Muscle of arm (tissue), 1 donor: ENCODE measurements at regions not wholly inside any gene's neighbourhood (a gene's known extent, or its start where the extent isn't known, plus 50 kb on each side); places are given as distances from the start of the nearest gene placed in this dataset.

Experiments
- DNase-seq: peaks from one replicate; pipeline ENCODE4 v3.0.0-alpha.2; 2013

- no peak for DNase-seq
Observed at GRCh38 chr18:27695503-27695902, 481.4 kb downstream of the CDH2 start.

GRCh38 chr18:27695052-27695451 is 481.9 kb downstream of the CDH2 start:
- no peak for DNase-seq

GRCh38 chr18:27688581-27688980 is 488.3 kb downstream of the CDH2 start:
- DNase-seq = no peak

GRCh38 chr18:27687351-27687979 is 489.5 kb downstream of the CDH2 start:
- DNase-seq = no peak

GRCh38 chr18:27685807-27686412 is 491.0 kb downstream of the CDH2 start:
- DNase-seq = peak; percentile 38

- no peak for DNase-seq
Observed at GRCh38 chr18:27685091-27685490, 491.8 kb downstream of the CDH2 start.

- no peak for DNase-seq
Observed at GRCh38 chr18:27674411-27674810, 489.3 kb upstream of the CHST9 start.

GRCh38 chr18:27673861-27674260 is 488.8 kb upstream of the CHST9 start:
- no peak for DNase-seq

- DNase-seq = no peak
Observed at GRCh38 chr18:27668158-27668557, 483.1 kb upstream of the CHST9 start.

GRCh38 chr18:27667064-27667463 is 482.0 kb upstream of the CHST9 start:
- no peak for DNase-seq

GRCh38 chr18:27666016-27666415 is 480.9 kb upstream of the CHST9 start:
- DNase-seq = no peak

GRCh38 chr18:27665264-27665799 is 480.2 kb upstream of the CHST9 start:
- DNase-seq = no peak

- DNase-seq = no peak
Observed at GRCh38 chr18:27662949-27663348, 477.8 kb upstream of the CHST9 start.

- no peak for DNase-seq
Observed at GRCh38 chr18:27662537-27662936, 477.4 kb upstream of the CHST9 start.

- no peak for DNase-seq
Observed at GRCh38 chr18:27661320-27662018, 476.4 kb upstream of the CHST9 start.

- no peak for DNase-seq
Observed at GRCh38 chr18:27656905-27657304, 471.8 kb upstream of the CHST9 start.

GRCh38 chr18:27656167-27656778 is 471.2 kb upstream of the CHST9 start:
- DNase-seq = no peak

- no peak for DNase-seq
Observed at GRCh38 chr18:27653247-27653646, 468.1 kb upstream of the CHST9 start.

- DNase-seq = no peak
Observed at GRCh38 chr18:27652480-27653121, 467.5 kb upstream of the CHST9 start.

GRCh38 chr18:27649621-27650020 is 464.5 kb upstream of the CHST9 start:
- no peak for DNase-seq

GRCh38 chr18:27645929-27646328 is 460.8 kb upstream of the CHST9 start:
- no peak for DNase-seq

GRCh38 chr18:27636576-27637085 is 451.5 kb upstream of the CHST9 start:
- DNase-seq = no peak
